ENCODE measurements at regions not wholly inside any gene's neighbourhood (a gene's known extent, or its start where the extent isn't known, plus 50 kb on each side); places are given as distances from the start of the nearest gene placed in this dataset.

DNA sequence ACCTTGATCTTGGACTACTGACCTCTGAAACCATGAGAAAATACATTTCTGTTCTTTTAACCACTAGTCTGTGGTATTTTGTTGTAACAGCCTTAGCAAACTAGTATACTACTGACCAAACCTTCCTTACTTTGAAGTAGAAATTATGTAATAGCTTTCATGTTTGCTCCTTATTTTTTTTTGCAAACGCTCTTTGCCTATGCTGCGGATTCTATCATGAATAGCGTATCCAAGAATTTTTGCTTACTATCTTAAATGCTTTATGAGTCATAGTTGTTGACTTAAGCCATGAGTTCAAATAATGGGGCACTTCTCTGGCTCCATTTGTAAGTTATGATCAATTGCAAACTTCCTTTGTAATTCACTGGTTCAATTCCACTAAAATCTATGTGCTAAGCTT lies 154.8 kb upstream of the CYLC2 start:
- TF ChIP-seq, protein P1, sequence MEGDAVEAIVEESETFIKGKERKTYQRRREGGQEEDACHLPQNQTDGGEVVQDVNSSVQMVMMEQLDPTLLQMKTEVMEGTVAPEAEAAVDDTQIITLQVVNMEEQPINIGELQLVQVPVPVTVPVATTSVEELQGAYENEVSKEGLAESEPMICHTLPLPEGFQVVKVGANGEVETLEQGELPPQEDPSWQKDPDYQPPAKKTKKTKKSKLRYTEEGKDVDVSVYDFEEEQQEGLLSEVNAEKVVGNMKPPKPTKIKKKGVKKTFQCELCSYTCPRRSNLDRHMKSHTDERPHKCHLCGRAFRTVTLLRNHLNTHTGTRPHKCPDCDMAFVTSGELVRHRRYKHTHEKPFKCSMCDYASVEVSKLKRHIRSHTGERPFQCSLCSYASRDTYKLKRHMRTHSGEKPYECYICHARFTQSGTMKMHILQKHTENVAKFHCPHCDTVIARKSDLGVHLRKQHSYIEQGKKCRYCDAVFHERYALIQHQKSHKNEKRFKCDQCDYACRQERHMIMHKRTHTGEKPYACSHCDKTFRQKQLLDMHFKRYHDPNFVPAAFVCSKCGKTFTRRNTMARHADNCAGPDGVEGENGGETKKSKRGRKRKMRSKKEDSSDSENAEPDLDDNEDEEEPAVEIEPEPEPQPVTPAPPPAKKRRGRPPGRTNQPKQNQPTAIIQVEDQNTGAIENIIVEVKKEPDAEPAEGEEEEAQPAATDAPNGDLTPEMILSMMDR (IDR thresholded peaks at IDR 0.05; ENCODE audit: insufficient read depth, low read length, poor library complexity, severe bottlenecking): no peak
- TF ChIP-seq EZH2phosphoT487 (conservative IDR thresholded peaks at IDR 0.05; ENCODE audit: low read length): no peak
